ENCODE measurements at regions not wholly inside any gene's neighbourhood (a gene's known extent, or its start where the extent isn't known, plus 50 kb on each side); places are given as distances from the start of the nearest gene placed in this dataset.
"Not testable (repeated sequence)": the region's sequence is repeated elsewhere in the genome, so short reads cannot be mapped to it uniquely, and the experiment has no call there.

- DNase-seq = no peak
Observed at GRCh38 chr7:92909686-92910475, 73.5 kb upstream of the CDK6 start.

DNA sequence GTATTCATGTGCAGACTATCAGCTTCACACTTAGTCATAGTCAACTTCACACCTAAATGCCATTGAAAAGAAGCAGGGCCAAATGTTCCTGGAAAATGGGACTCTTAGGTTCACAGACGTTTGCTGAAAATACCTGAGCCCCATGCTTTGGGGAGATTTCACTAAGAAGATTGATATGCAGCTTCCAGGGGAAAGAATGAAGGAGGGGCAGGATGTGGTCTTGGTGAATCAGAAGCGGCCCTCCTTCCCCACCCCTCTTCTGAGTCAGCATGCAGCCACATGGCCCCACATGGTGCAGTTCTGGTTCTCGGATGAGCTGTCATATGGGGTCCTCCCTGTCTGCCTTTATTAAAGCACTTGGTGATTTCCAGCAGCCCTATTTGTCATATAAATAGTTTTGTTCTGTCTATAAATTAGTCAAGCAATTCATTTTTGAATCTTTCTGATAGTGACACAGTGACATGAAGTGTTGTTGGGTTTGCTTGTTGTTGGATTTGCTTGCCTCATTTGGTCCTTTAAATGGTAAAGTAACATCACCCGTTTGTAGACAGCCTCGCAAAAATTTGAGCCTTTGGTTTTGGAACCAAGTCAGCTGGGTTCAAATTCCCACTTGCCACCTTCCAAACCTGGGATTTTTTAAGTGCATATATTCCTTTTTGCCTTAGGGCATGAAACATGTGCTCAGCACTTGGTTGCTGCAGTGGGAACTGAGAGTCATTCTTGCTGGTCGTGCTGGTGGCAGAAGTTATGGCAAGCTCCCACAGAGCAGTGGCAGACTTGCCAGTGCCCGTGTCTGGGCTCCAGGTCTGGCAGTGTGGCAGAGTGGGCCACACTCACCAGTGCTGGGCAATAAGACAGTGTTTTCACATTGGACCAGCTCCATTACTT lies 68.1 kb upstream of the CDK6 start:
- DNase-seq = peak in 3 of 6 experiments; percentile 13 to 33 (median 22)

- no peak for DNase-seq
Observed at GRCh38 chr7:92898798-92899197, 62.4 kb upstream of the CDK6 start.

- DNase-seq = not testable (repeated sequence)
Observed at GRCh38 chr7:92894857-92895256, 58.5 kb upstream of the CDK6 start.

DNA sequence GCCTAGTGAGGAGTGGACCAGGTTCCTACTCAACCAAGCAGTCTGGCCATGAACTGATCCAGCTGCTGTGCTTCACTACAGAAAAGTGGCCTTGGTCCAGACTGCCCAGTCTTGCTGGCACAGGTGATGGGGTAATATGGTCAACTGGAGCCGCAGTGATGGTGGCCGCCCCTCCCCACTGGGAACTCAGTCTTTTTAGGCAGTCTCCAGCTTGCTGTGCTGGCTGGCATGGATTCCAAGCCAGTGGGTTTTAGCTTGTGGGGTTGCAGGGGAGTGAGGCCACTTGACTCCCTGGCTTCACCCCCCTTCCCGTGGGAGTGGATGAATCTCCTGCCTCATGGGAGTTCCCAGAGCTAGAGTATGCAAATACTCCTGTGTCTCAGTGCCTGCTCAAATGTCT lies 52.7 kb upstream of the CDK6 start:
- DNase-seq = no peak

Data from stimulated activated naive CD4-positive, alpha-beta T cell (primary cell).